Breast epithelium (tissue), 3 donors: ENCODE measurements at regions not wholly inside any gene's neighbourhood (a gene's known extent, or its start where the extent isn't known, plus 50 kb on each side); places are given as distances from the start of the nearest gene placed in this dataset.

Experiments used
- POLR2A ChIP-seq: fragments of 450-650 bp; IDR thresholded peaks from one replicate; pipeline ENCODE4 v1.6.1; 2016; ENCODE audit warnings: antibody characterized with exemption, mild to moderate bottlenecking, moderate library complexity
- TF ChIP-seq, protein P1 (sequence below), 3 donors: fragments of 450-650 bp; IDR thresholded peaks; one replicate each; pipeline ENCODE4 v1.5.1; 2016 to 2017; ENCODE audit warnings: antibody characterized with exemption in 3 of 3, mild to moderate bottlenecking in 3 of 3, moderate library complexity in 3 of 3

DNA sequence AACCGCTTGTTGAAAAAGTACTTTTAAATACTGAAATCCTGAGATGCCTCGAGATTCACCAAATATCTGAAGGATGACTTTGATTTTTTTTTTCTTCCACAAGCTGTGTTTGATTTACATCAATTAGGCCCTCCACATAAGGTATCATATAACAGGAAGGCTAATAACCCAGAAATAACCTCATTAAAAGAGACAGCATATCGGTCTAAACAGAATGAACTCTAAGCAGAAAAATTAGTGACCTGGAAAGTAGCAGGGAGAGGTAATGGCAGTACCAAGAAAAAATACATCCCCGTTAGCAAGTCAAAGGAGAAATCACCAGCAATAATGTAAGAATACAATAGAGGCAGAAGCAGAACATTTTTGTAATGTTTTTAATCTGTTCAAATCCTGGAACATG lies 452.4 kb upstream of the TSHZ3 start:
- TF ChIP-seq, protein P1, sequence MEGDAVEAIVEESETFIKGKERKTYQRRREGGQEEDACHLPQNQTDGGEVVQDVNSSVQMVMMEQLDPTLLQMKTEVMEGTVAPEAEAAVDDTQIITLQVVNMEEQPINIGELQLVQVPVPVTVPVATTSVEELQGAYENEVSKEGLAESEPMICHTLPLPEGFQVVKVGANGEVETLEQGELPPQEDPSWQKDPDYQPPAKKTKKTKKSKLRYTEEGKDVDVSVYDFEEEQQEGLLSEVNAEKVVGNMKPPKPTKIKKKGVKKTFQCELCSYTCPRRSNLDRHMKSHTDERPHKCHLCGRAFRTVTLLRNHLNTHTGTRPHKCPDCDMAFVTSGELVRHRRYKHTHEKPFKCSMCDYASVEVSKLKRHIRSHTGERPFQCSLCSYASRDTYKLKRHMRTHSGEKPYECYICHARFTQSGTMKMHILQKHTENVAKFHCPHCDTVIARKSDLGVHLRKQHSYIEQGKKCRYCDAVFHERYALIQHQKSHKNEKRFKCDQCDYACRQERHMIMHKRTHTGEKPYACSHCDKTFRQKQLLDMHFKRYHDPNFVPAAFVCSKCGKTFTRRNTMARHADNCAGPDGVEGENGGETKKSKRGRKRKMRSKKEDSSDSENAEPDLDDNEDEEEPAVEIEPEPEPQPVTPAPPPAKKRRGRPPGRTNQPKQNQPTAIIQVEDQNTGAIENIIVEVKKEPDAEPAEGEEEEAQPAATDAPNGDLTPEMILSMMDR (IDR thresholded peaks at IDR 0.05): no peak
- no peak for TF ChIP-seq POLR2A
